ENCODE measurements at regions not wholly inside any gene's neighbourhood (a gene's known extent, or its start where the extent isn't known, plus 50 kb on each side); places are given as distances from the start of the nearest gene placed in this dataset.
A peak's percentile ranks its signal among the peaks of the same experiment; 100 is the strongest.
"Not testable (repeated sequence)": the region's sequence is repeated elsewhere in the genome, so short reads cannot be mapped to it uniquely, and the experiment has no call there.

DNA sequence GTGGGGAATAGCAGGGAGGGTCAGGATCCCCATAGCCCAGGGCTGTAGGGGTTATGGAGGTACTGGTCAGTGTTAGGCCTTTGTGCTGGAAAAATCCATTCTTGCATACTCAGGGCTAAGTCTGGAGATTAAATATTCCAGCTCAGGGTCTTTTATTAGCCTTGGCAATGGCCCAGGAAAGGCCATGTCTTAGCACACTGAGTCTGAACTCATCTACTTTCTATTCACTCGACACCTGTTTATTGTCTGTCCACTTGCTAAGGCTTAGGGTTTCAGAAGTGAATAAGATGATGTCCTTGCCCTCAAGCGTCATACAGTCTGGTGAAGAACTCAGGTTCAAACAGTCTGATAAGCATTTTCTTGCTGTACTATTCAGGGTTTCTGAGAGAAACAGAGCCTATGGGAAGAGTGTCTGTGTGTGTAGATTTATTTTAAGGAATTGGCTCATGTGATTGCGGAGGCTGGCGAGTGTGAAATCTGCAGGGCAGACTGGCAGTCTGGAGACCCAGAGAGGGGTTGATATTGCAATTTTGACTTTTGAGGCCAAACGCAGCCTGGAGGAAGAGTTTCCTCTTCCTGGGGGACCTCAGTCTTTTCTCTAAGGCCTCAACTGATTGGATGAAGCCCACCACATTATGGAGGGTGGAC, 135.8 kb downstream of the RAMP3 start:
- no peak for DNase-seq
- TF ChIP-seq POLR2A (IDR thresholded peaks at IDR 0.05; ENCODE audit: low read length) (no peak), GATA1 (IDR thresholded peaks at IDR 0.05; ENCODE audit: low read depth, low read length) (no peak)

DNA sequence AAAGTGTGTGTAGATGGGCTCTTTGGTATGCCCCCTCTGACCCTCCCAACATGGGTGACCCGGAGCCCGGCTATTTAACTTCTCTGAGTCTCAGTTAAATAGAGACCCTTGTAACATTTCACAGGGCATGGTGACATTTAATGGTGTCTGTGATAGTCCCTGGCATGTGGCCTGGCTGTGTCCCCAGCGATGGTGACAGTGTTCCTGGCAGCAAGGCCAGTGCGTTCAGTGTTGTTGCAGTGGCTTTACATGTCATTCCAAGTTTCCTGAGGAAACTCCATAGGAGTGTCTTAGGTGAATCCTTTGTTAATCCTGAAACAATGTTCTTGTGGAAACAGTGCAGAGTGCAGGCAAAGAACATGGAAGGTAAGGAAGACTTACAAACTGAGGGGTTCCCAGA, 137.0 kb downstream of the RAMP3 start:
- TF ChIP-seq POLR2A (IDR thresholded peaks at IDR 0.05; ENCODE audit: low read length) (no peak), GATA1 (IDR thresholded peaks at IDR 0.05; ENCODE audit: low read depth, low read length) (no peak)

DNA sequence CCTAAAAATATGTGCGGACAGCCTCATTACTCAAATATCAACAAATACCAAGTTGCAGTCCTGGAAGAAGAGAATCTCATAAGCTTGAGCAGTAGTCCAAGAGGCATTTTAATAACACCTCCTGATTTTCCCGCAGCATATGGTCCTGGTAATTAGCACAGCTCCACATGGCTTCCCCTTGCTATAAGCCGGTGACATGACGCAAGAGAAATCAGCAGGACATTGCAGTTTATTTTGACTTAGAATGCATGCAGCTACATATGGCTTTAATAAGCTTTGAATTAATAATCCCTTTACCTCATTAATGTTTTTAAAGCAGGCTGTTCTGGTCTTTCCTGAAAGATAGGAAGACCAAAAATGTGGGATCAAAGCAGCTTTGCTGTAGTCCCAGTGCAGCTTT, 137.6 kb downstream of the RAMP3 start:
- no peak for DNase-seq
- no peak for TF ChIP-seq GATA1 (IDR thresholded peaks at IDR 0.05; ENCODE audit: low read depth, low read length)
- no peak for TF ChIP-seq POLR2A (IDR thresholded peaks at IDR 0.05; ENCODE audit: low read length)

More for the DNA sequence above, 137.0 kb downstream of the RAMP3 start:
- DNase-seq: no peak

- no peak for TF ChIP-seq GATA1 (IDR thresholded peaks at IDR 0.05; ENCODE audit: low read depth, low read length)
- no peak for TF ChIP-seq POLR2A (IDR thresholded peaks at IDR 0.05; ENCODE audit: low read length)
Measured at GRCh38 chr7:45296748-45297147, 139.2 kb downstream of the RAMP3 start.

DNA sequence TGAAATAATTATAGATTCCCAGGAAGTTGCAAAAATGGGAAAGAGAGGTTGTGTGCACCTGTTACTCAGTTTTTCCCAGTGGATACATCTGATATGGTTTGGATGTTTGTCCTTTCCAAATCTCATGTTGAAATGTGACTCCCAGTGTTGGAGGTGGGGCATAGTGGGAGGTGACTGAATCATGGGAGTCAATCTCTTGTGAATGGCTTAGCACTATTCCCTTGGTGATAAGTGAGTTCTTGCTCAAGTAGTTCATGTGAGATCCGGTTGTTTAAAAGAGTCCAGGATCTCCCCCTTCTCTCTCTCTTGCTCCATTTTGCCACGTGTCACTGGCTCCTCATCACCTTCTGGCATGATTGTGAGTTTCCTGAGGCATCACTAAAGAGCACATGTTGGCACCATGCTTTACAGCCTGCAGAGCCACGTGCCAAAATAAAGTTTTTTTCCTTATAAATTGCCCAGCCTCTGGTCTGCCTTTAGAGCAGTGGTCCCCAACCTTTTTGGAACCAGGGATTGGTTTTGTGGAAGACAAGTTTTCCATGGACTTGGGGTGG, 149.2 kb downstream of the RAMP3 start:
- no peak for DNase-seq
- no peak for TF ChIP-seq POLR2A (IDR thresholded peaks at IDR 0.05; ENCODE audit: low read length)
- TF ChIP-seq GATA1 (IDR thresholded peaks at IDR 0.05; ENCODE audit: low read depth, low read length): no peak

More at GRCh38 chr7:45296748-45297147, 139.2 kb downstream of the RAMP3 start:
- DNase-seq: no peak

- DNase-seq: no peak
Measured at GRCh38 chr7:45311597-45311996, 154.0 kb downstream of the RAMP3 start.

GRCh38 chr7:45315512-45315911, 157.9 kb downstream of the RAMP3 start:
- not testable (repeated sequence) for DNase-seq

More at GRCh38 chr7:45311597-45311996, 154.0 kb downstream of the RAMP3 start:
- TF ChIP-seq GATA1 (IDR thresholded peaks at IDR 0.05; ENCODE audit: low read depth, low read length): no peak
- TF ChIP-seq POLR2A (IDR thresholded peaks at IDR 0.05; ENCODE audit: low read length): no peak

GRCh38 chr7:45324683-45325237, 167.2 kb downstream of the RAMP3 start:
- DNase-seq: no peak
- TF ChIP-seq GATA1 (IDR thresholded peaks at IDR 0.05; ENCODE audit: low read depth, low read length) (no peak), POLR2A (IDR thresholded peaks at IDR 0.05; ENCODE audit: low read length) (no peak)

- TF ChIP-seq POLR2A (IDR thresholded peaks at IDR 0.05; ENCODE audit: low read length) (no peak), GATA1 (IDR thresholded peaks at IDR 0.05; ENCODE audit: low read depth, low read length) (no peak)
- peak in 1 of 2 experiments; percentile 7 for DNase-seq
Measured at GRCh38 chr7:45325378-45325777, 167.8 kb downstream of the RAMP3 start.

GRCh38 chr7:45328403-45328981, 170.9 kb downstream of the RAMP3 start:
- no peak for TF ChIP-seq POLR2A (IDR thresholded peaks at IDR 0.05; ENCODE audit: low read length)
- no peak for TF ChIP-seq GATA1 (IDR thresholded peaks at IDR 0.05; ENCODE audit: low read depth, low read length)
- DNase-seq: no peak

- TF ChIP-seq POLR2A (IDR thresholded peaks at IDR 0.05; ENCODE audit: low read length): no peak
- no peak for TF ChIP-seq GATA1 (IDR thresholded peaks at IDR 0.05; ENCODE audit: low read depth, low read length)
- no peak for DNase-seq
Measured at GRCh38 chr7:45331563-45331962, 174.0 kb downstream of the RAMP3 start.

DNA sequence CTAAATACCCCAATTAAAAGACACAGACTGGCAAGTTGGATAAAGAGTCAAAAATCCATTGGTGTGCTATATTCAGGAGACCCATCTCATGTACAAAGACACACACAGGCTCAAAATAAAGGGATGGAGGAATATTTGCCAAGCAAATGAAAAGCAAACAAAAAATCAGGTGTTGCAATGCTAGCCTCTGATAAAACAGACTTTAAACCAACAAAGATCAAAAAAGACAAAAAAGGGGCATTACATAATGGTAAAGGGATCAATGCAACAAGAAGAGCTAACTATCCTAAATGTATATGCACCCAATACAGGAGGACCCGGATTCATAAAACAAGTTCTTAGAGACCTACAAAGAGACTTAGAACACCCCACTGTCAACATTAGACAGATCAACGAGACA, 177.4 kb downstream of the RAMP3 start:
- not testable (repeated sequence) for DNase-seq

DNA sequence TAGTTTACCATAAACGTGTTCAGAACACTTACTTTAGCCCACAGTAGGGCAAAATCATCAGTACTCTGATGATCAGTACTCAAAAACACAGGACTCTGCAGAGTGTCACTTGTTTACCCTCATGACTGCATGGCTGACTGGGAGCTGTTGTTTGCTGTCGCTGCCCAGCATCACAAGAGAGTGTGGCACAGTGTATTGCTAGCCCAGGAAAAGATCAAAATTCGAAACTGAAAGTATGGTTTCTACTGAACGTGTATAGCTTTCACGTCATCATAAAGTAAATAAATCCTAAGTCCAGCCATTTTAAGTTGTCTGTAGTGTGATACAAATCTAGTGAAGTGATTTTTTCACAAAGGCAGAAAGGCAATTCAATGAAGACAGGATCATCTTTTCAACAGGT, 184.6 kb downstream of the RAMP3 start:
- no peak for TF ChIP-seq GATA1 (IDR thresholded peaks at IDR 0.05; ENCODE audit: low read depth, low read length)
- no peak for TF ChIP-seq POLR2A (IDR thresholded peaks at IDR 0.05; ENCODE audit: low read length)
- no peak for DNase-seq

DNA sequence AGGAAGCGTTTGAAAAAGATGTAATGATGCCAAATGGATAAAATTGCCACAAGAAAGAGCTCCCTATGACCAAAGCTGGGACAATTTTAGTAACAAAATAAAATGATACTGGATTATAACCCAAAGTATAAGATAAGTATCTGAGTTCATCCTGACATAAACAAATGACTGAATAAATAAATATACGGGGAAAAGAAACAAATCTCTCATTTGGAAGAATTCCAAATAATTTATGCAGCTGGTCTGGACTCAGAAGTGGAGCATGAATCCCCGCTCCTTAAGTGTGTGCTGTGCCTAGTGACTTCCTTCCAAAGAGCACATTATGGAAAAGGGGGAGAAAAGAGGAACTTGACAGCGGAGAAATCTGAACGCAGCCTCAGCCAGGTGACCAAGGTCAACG, 186.2 kb downstream of the RAMP3 start:
- TF ChIP-seq GATA1 (IDR thresholded peaks at IDR 0.05; ENCODE audit: low read depth, low read length) (no peak), POLR2A (IDR thresholded peaks at IDR 0.05; ENCODE audit: low read length) (no peak)
- no peak for DNase-seq

- no peak for DNase-seq
- TF ChIP-seq GATA1 (IDR thresholded peaks at IDR 0.05; ENCODE audit: low read depth, low read length): no peak
- no peak for TF ChIP-seq POLR2A (IDR thresholded peaks at IDR 0.05; ENCODE audit: low read length)
Measured at GRCh38 chr7:45347804-45348203, 190.2 kb downstream of the RAMP3 start.
